ENCODE measurements at regions not wholly inside any gene's neighbourhood (a gene's known extent, or its start where the extent isn't known, plus 50 kb on each side); places are given as distances from the start of the nearest gene placed in this dataset.
"Not testable (repeated sequence)": the region's sequence is repeated elsewhere in the genome, so short reads cannot be mapped to it uniquely, and the experiment has no call there.

- H3K36me3 ChIP-seq (ENCODE audit: insufficient read depth): no peaks in the 10 kb centered on the region
- H3K27ac ChIP-seq (ENCODE audit: low read depth): no peak overlapping the region
- no peaks in the 10 kb centered on the region for H3K4me1 ChIP-seq (ENCODE audit: insufficient read depth)
- no peak overlapping the region for H3K4me3 ChIP-seq (ENCODE audit: low read depth, low read length)
- no peak for DNase-seq (ENCODE audit: extremely low spot score)
Measured at GRCh38 chr5:115713408-115713807, 87.6 kb upstream of the TMED7 start.

- DNase-seq (ENCODE audit: extremely low spot score): no peak
- H3K27ac ChIP-seq (ENCODE audit: low read depth): no peak overlapping the region
- 65% methylated on average over 3 of the region's 3 CpGs for WGBS
Measured at GRCh38 chr5:115709585-115709984, 83.7 kb upstream of the TMED7 start.

GRCh38 chr5:115708819-115709477 lies 83.1 kb upstream of the TMED7 start:
- Histone ChIP-seq H3K4me3 (ENCODE audit: low read depth, low read length) (no peak overlapping the region), H3K36me3 (ENCODE audit: insufficient read depth) (no peaks in the 10 kb centered on the region), H3K27ac (ENCODE audit: low read depth) (no peak overlapping the region), H3K4me1 (ENCODE audit: insufficient read depth) (no peaks in the 10 kb centered on the region)
- 80% methylated on average over 2 of the region's 2 CpGs for WGBS
- DNase-seq (ENCODE audit: extremely low spot score): no peak

More at GRCh38 chr5:115709585-115709984, 83.7 kb upstream of the TMED7 start:
- Histone ChIP-seq H3K4me1 (ENCODE audit: insufficient read depth) (no peaks in the 10 kb centered on the region), H3K36me3 (ENCODE audit: insufficient read depth) (no peaks in the 10 kb centered on the region), H3K4me3 (ENCODE audit: low read depth, low read length) (no peak overlapping the region)

GRCh38 chr5:115703514-115703913 lies 77.7 kb upstream of the TMED7 start:
- no peaks in the 10 kb centered on the region for H3K4me1 ChIP-seq (ENCODE audit: insufficient read depth)
- H3K36me3 ChIP-seq (ENCODE audit: insufficient read depth): no peaks in the 10 kb centered on the region
- no peak for DNase-seq (ENCODE audit: extremely low spot score)
- no peak overlapping the region for H3K27ac ChIP-seq (ENCODE audit: low read depth)
- H3K4me3 ChIP-seq (ENCODE audit: low read depth, low read length): no peak overlapping the region
- 67% methylated on average over 3 of the region's 3 CpGs for WGBS

- DNase-seq (ENCODE audit: extremely low spot score): no peak
- 36% methylated on average over 4 of the region's 4 CpGs for WGBS
Measured at GRCh38 chr5:115702025-115702424, 76.2 kb upstream of the TMED7 start.

GRCh38 chr5:115699967-115700366 lies 74.1 kb upstream of the TMED7 start:
- Histone ChIP-seq H3K4me1 (ENCODE audit: insufficient read depth) (no peaks in the 10 kb centered on the region), H3K27ac (ENCODE audit: low read depth) (no peak overlapping the region), H3K4me3 (ENCODE audit: low read depth, low read length) (no peak overlapping the region), H3K36me3 (ENCODE audit: insufficient read depth) (no peaks in the 10 kb centered on the region)
- WGBS: 87% methylated on average over 3 of the region's 3 CpGs
- no peak for DNase-seq (ENCODE audit: extremely low spot score)

More at GRCh38 chr5:115702025-115702424, 76.2 kb upstream of the TMED7 start:
- Histone ChIP-seq H3K4me3 (ENCODE audit: low read depth, low read length) (no peak overlapping the region), H3K4me1 (ENCODE audit: insufficient read depth) (no peaks in the 10 kb centered on the region), H3K36me3 (ENCODE audit: insufficient read depth) (no peaks in the 10 kb centered on the region), H3K27ac (ENCODE audit: low read depth) (no peak overlapping the region)

GRCh38 chr5:115696141-115696650 lies 70.4 kb upstream of the TMED7 start:
- no peak for DNase-seq (ENCODE audit: extremely low spot score)
- H3K27ac ChIP-seq (ENCODE audit: low read depth): no peak overlapping the region
- WGBS: 74% methylated on average over 4 of the region's 4 CpGs

GRCh38 chr5:115695310-115695880 lies 69.6 kb upstream of the TMED7 start:
- no peak overlapping the region for H3K27ac ChIP-seq (ENCODE audit: low read depth)
- H3K4me1 ChIP-seq (ENCODE audit: insufficient read depth): no peaks in the 10 kb centered on the region
- H3K36me3 ChIP-seq (ENCODE audit: insufficient read depth): no peaks in the 10 kb centered on the region
- no peak for DNase-seq (ENCODE audit: extremely low spot score)
- WGBS: 69% methylated on average over 4 of the region's 4 CpGs
- no peak overlapping the region for H3K4me3 ChIP-seq (ENCODE audit: low read depth, low read length)

More at GRCh38 chr5:115696141-115696650, 70.4 kb upstream of the TMED7 start:
- Histone ChIP-seq H3K4me3 (ENCODE audit: low read depth, low read length) (no peak overlapping the region), H3K4me1 (ENCODE audit: insufficient read depth) (no peaks in the 10 kb centered on the region), H3K36me3 (ENCODE audit: insufficient read depth) (no peaks in the 10 kb centered on the region)

GRCh38 chr5:115691814-115692213 lies 66.0 kb upstream of the TMED7 start:
- H3K4me3 ChIP-seq (ENCODE audit: low read depth, low read length); H3K36me3 ChIP-seq (ENCODE audit: insufficient read depth); DNase-seq (ENCODE audit: extremely low spot score); H3K27ac ChIP-seq (ENCODE audit: low read depth); H3K4me1 ChIP-seq (ENCODE audit: insufficient read depth): not testable (repeated sequence)
- WGBS: 92% methylated on average over 3 of the region's 3 CpGs

GRCh38 chr5:115686738-115687074 lies 60.9 kb upstream of the TMED7 start:
- no peaks in the 10 kb centered on the region for H3K36me3 ChIP-seq (ENCODE audit: insufficient read depth)
- H3K4me1 ChIP-seq (ENCODE audit: insufficient read depth): no peaks in the 10 kb centered on the region
- no peak overlapping the region for H3K27ac ChIP-seq (ENCODE audit: low read depth)
- no peak for DNase-seq (ENCODE audit: extremely low spot score)
- no peak overlapping the region for H3K4me3 ChIP-seq (ENCODE audit: low read depth, low read length)
- WGBS: 61% methylated on average over 1 of the region's 1 CpG

GRCh38 chr5:115686051-115686737 lies 60.4 kb upstream of the TMED7 start:
- Histone ChIP-seq H3K27ac (ENCODE audit: low read depth) (no peak overlapping the region), H3K4me3 (ENCODE audit: low read depth, low read length) (no peak overlapping the region), H3K4me1 (ENCODE audit: insufficient read depth) (no peaks in the 10 kb centered on the region), H3K36me3 (ENCODE audit: insufficient read depth) (no peaks in the 10 kb centered on the region)
- no peak for DNase-seq (ENCODE audit: extremely low spot score)
- 34% methylated on average over 5 of the region's 5 CpGs for WGBS

- Histone ChIP-seq H3K36me3 (ENCODE audit: insufficient read depth) (no peaks in the 10 kb centered on the region), H3K27ac (ENCODE audit: low read depth) (no peak overlapping the region), H3K4me1 (ENCODE audit: insufficient read depth) (no peaks in the 10 kb centered on the region), H3K4me3 (ENCODE audit: low read depth, low read length) (no peak overlapping the region)
- no peak for DNase-seq (ENCODE audit: extremely low spot score)
- 32% methylated on average over 2 of the region's 2 CpGs for WGBS
Measured at GRCh38 chr5:115685490-115685889, 59.7 kb upstream of the TMED7 start.

GRCh38 chr5:115684513-115685037 lies 58.7 kb upstream of the TMED7 start:
- Histone ChIP-seq H3K4me3 (ENCODE audit: low read depth, low read length) (no peak overlapping the region), H3K27ac (ENCODE audit: low read depth) (no peak overlapping the region), H3K4me1 (ENCODE audit: insufficient read depth) (no peaks in the 10 kb centered on the region), H3K36me3 (ENCODE audit: insufficient read depth) (no peaks in the 10 kb centered on the region)
- 99% methylated on average over 1 of the region's 1 CpG for WGBS
- no peak for DNase-seq (ENCODE audit: extremely low spot score)

- 83% methylated on average over 1 of the region's 1 CpG for WGBS
- H3K4me1 ChIP-seq (ENCODE audit: insufficient read depth): no peaks in the 10 kb centered on the region
Measured at GRCh38 chr5:115683081-115683480, 57.2 kb upstream of the TMED7 start.

More at GRCh38 chr5:115683081-115683480, 57.2 kb upstream of the TMED7 start:
- Histone ChIP-seq H3K4me3 (ENCODE audit: low read depth, low read length) (no peak overlapping the region), H3K27ac (ENCODE audit: low read depth) (no peak overlapping the region), H3K36me3 (ENCODE audit: insufficient read depth) (no peaks in the 10 kb centered on the region)
- no peak for DNase-seq (ENCODE audit: extremely low spot score)
